PC-3 (cell line): ENCODE measurements at regions not wholly inside any gene's neighbourhood (a gene's known extent, or its start where the extent isn't known, plus 50 kb on each side); places are given as distances from the start of the nearest gene placed in this dataset.

Experiments
- CTCF ChIP-seq: fragments of 300-600 bp; sonication (generic); conservative IDR thresholded peaks from 2 replicates; pipeline ENCODE4 v1.5.1; 2017; ENCODE audit warnings: antibody characterized with exemption, low read depth, mild to moderate bottlenecking, low read length
- EZH2 ChIP-seq: fragments of 300-600 bp; sonication (generic); IDR thresholded peaks from one replicate; pipeline ENCODE4 v1.6.1; 2017; ENCODE audit warnings: antibody characterized with exemption, mild to moderate bottlenecking, low read length; ENCODE audit not compliant: unreplicated experiment

- no peak for TF ChIP-seq CTCF
- TF ChIP-seq EZH2, result no peak
Measured at GRCh38 chr6:55678330-55679224, 99.6 kb upstream of the HMGCLL1 start.
